MM.1S (cell line): ENCODE measurements at regions not wholly inside any gene's neighbourhood (a gene's known extent, or its start where the extent isn't known, plus 50 kb on each side); places are given as distances from the start of the nearest gene placed in this dataset.

Source experiments
- DNase-seq: peaks from one replicate; pipeline ENCODE4 v3.0.0-alpha.2; 2015
- H2AFZ ChIP-seq: fragments of 300-600 bp; sonication (generic); 2 replicates; pipeline ENCODE4 v1.6.0; 2016; ENCODE audit warnings: antibody characterized with exemption, low read length
- H3F3A ChIP-seq: fragments of 300-600 bp; sonication (generic); 2 replicates; pipeline ENCODE4 v1.6.1; 2016; ENCODE audit warnings: mild to moderate bottlenecking, antibody characterized with exemption, low read length, moderate library complexity, mixed read lengths; ENCODE audit not compliant: insufficient read depth
- H3K27ac ChIP-seq: fragments of 300-600 bp; sonication (generic); 2 replicates; pipeline ENCODE4 v1.5.1; 2016; ENCODE audit warnings: mild to moderate bottlenecking, low read length
- H3K27me3 ChIP-seq: fragments of 300-600 bp; sonication (generic); replicated peaks from 2 replicates; pipeline ENCODE4 v1.6.0; 2016; ENCODE audit warnings: low read length; ENCODE audit not compliant: insufficient read depth
- H3K36me3 ChIP-seq: fragments of 300-600 bp; sonication (generic); replicated peaks from 2 replicates; pipeline ENCODE4 v1.6.1; 2016; ENCODE audit warnings: mild to moderate bottlenecking, low read length, mixed read lengths; ENCODE audit not compliant: insufficient read depth
- H3K4me1 ChIP-seq: fragments of 300-600 bp; sonication (generic); 2 replicates; pipeline ENCODE4 v1.6.1; 2016; ENCODE audit warnings: low read length, mixed read lengths
- H3K4me2 ChIP-seq: fragments of 300-600 bp; sonication (generic); 2 replicates; pipeline ENCODE4 v1.6.0; 2016; ENCODE audit warnings: low read depth, low read length
- H3K4me3 ChIP-seq: fragments of 300-600 bp; sonication (generic); 2 replicates; pipeline ENCODE4 v1.5.1; 2016; ENCODE audit warnings: low read length, mixed read lengths
- H3K79me2 ChIP-seq: fragments of 300-600 bp; sonication (generic); 2 replicates; pipeline ENCODE4 v1.6.1; 2016; ENCODE audit warnings: mixed run types, low read length, mixed read lengths
- H3K9ac ChIP-seq: fragments of 300-600 bp; sonication (generic); 2 replicates; pipeline ENCODE4 v1.6.1; 2016; ENCODE audit warnings: low read length, mixed read lengths
- H3K9me2 ChIP-seq: fragments of 300-600 bp; sonication (generic); replicated peaks from 2 replicates; pipeline ENCODE4 v1.6.1; 2016; ENCODE audit warnings: mild to moderate bottlenecking, low read length, mixed read lengths; ENCODE audit not compliant: insufficient read depth
- H3K9me3 ChIP-seq: fragments of 300-600 bp; sonication (generic); replicated peaks from 2 replicates; pipeline ENCODE4 v1.6.1; 2016; ENCODE audit warnings: mild to moderate bottlenecking, low read length, mixed read lengths; ENCODE audit not compliant: insufficient read depth
- H4K20me1 ChIP-seq: fragments of 300-600 bp; sonication (generic); 2 replicates; pipeline ENCODE4 v1.6.1; 2016; ENCODE audit warnings: mild to moderate bottlenecking, low read length, moderate library complexity, mixed read lengths; ENCODE audit not compliant: insufficient read depth
- EZH2 ChIP-seq: fragments of 300-600 bp; sonication (generic); optimal IDR thresholded peaks from 2 replicates; pipeline ENCODE3; 2017; ENCODE audit warnings: low read depth, mild to moderate bottlenecking, antibody characterized with exemption, low read length, mixed read lengths
- EZH2phosphoT487 ChIP-seq: fragments of 300-600 bp; sonication (generic); IDR thresholded peaks from 2 replicates; pipeline ENCODE4 v1.6.1; 2018; ENCODE audit warnings: antibody characterized with exemption, low read length
- TF ChIP-seq, protein P1 (sequence below): fragments of 300-600 bp; sonication (generic); IDR thresholded peaks from 2 replicates; pipeline ENCODE4 v1.5.1; 2016; ENCODE audit warnings: antibody characterized with exemption, low read length, mixed read lengths

DNA sequence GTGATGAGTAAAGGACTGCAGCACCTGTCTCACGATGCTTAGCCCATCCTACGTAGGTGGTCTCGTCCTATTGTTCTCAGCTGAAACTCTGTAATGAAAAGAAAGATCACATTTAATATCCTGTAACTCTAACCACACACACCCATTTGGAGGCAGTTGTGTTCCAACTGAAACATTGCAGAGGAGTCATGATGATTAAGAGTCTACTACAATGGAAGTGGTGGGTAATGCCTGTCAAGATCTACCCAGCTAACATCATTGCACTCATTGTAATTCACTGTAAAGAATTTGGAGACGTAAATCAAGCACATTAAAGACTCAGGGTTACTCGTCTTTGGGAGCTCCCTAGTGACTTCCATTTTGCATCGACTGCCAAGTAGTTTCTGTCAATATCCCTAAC, 106.0 kb upstream of the PTPN3 start:
- Histone ChIP-seq H4K20me1 (no peaks in the 10 kb centered on the region), H3K9me2 (no peaks in the 10 kb centered on the region), H2AFZ (no peak overlapping the region), H3K27ac (no peak overlapping the region), H3K9me3 (no peaks in the 10 kb centered on the region), H3K36me3 (no peaks in the 10 kb centered on the region), H3F3A (no peaks in the 10 kb centered on the region), H3K79me2 (no peaks in the 10 kb centered on the region), H3K4me1 (no peaks in the 10 kb centered on the region), H3K4me2 (no peak overlapping the region), H3K9ac (no peak overlapping the region), H3K27me3 (no peaks in the 10 kb centered on the region), H3K4me3 (no peak overlapping the region)
- no peak for DNase-seq
- no peak for TF ChIP-seq EZH2
- TF ChIP-seq, protein P1, sequence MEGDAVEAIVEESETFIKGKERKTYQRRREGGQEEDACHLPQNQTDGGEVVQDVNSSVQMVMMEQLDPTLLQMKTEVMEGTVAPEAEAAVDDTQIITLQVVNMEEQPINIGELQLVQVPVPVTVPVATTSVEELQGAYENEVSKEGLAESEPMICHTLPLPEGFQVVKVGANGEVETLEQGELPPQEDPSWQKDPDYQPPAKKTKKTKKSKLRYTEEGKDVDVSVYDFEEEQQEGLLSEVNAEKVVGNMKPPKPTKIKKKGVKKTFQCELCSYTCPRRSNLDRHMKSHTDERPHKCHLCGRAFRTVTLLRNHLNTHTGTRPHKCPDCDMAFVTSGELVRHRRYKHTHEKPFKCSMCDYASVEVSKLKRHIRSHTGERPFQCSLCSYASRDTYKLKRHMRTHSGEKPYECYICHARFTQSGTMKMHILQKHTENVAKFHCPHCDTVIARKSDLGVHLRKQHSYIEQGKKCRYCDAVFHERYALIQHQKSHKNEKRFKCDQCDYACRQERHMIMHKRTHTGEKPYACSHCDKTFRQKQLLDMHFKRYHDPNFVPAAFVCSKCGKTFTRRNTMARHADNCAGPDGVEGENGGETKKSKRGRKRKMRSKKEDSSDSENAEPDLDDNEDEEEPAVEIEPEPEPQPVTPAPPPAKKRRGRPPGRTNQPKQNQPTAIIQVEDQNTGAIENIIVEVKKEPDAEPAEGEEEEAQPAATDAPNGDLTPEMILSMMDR = no peak
- no peak for TF ChIP-seq EZH2phosphoT487

DNA sequence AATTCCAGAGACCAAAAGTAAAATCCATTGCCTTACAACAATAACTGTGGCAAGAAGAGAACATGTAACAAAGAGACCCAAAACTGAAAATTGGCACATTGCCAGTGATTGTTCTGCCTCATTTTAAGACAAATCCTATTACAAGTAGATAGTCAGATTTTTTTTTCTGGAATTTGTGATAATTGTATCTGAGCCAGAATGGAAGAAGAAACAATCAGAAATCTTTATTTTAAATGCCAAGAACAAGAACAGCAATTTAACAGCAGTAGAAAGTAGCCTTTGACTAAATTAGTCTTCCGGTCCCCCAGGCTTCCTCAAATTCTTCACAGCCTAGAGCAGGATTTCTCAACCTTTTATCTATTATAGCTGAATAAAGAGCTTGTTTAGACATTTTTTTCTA, 106.7 kb upstream of the PTPN3 start:
- no peaks in the 10 kb centered on the region for H3K79me2 ChIP-seq
- no peak overlapping the region for H3K27ac ChIP-seq
- no peak for TF ChIP-seq EZH2phosphoT487
- TF ChIP-seq, protein P1 = no peak
- TF ChIP-seq EZH2 = no peak
- no peaks in the 10 kb centered on the region for H3K9me3 ChIP-seq
- no peaks in the 10 kb centered on the region for H3K9me2 ChIP-seq
- no peaks in the 10 kb centered on the region for H3K4me1 ChIP-seq
- no peaks in the 10 kb centered on the region for H3K27me3 ChIP-seq
- no peaks in the 10 kb centered on the region for H3K36me3 ChIP-seq
- no peak overlapping the region for H3K9ac ChIP-seq
- no peak for DNase-seq
- H3F3A ChIP-seq = no peaks in the 10 kb centered on the region
- H2AFZ ChIP-seq = no peak overlapping the region
- H3K4me2 ChIP-seq = no peak overlapping the region
- H3K4me3 ChIP-seq = no peak overlapping the region
- no peaks in the 10 kb centered on the region for H4K20me1 ChIP-seq

DNA sequence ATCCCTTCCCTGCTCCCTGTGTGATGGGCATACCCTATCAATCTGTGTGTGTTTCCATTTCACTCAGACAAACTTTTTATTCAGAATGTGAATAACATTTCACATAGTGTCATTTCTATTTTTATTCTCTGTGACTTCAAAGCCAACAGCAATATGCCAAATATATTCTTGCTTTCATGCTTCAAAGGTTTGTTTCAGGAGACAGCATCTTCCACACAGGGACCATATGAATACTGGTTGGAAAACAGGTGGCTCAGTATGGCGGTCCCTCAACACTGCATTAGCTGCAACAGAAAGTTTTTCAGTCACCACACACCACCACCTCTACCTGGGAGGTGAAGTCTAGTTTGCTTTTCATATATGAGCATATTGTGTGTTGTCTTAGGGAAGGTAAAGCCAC, 111.0 kb upstream of the PTPN3 start:
- Histone ChIP-seq H3K27ac (no peak overlapping the region), H3K9me2 (no peaks in the 10 kb centered on the region), H3K9me3 (no peaks in the 10 kb centered on the region), H3F3A (no peaks in the 10 kb centered on the region), H3K4me2 (no peak overlapping the region), H3K4me3 (no peak overlapping the region), H3K27me3 (no peaks in the 10 kb centered on the region), H2AFZ (no peak overlapping the region), H3K79me2 (no peaks in the 10 kb centered on the region), H4K20me1 (no peaks in the 10 kb centered on the region), H3K9ac (no peak overlapping the region), H3K36me3 (no peaks in the 10 kb centered on the region), H3K4me1 (no peaks in the 10 kb centered on the region)
- no peak for DNase-seq
- TF ChIP-seq, protein P1 = no peak
- TF ChIP-seq EZH2phosphoT487 (no peak), EZH2 (no peak)
